CD4-positive, alpha-beta T cell treated with Interleukin-17A for 4 hours (primary cell): ENCODE measurements at regions not wholly inside any gene's neighbourhood (a gene's known extent, or its start where the extent isn't known, plus 50 kb on each side); places are given as distances from the start of the nearest gene placed in this dataset.
"Not testable (repeated sequence)": the region's sequence is repeated elsewhere in the genome, so short reads cannot be mapped to it uniquely, and the experiment has no call there.

Source experiments
- DNase-seq: peaks from one replicate; pipeline ENCODE4 v3.0.0-alpha.2; 2020; ENCODE audit warnings: mixed read lengths

GRCh38 chr1:222060210-222060916 lies 318.5 kb upstream of the DUSP10 start:
- DNase-seq: no peak

- no peak for DNase-seq
Observed at GRCh38 chr1:222058249-222058648, 316.4 kb upstream of the DUSP10 start.

GRCh38 chr1:222057162-222057561 lies 315.3 kb upstream of the DUSP10 start:
- DNase-seq: no peak

GRCh38 chr1:222054416-222054815 lies 312.5 kb upstream of the DUSP10 start:
- no peak for DNase-seq

- DNase-seq: no peak
Observed at GRCh38 chr1:222053790-222054294, 312.0 kb upstream of the DUSP10 start.

GRCh38 chr1:222051311-222051710 lies 309.4 kb upstream of the DUSP10 start:
- not testable (repeated sequence) for DNase-seq

- DNase-seq: not testable (repeated sequence)
Observed at GRCh38 chr1:222049661-222050060, 307.8 kb upstream of the DUSP10 start.

- no peak for DNase-seq
Observed at GRCh38 chr1:222049176-222049575, 307.3 kb upstream of the DUSP10 start.

GRCh38 chr1:222048094-222048595 lies 306.3 kb upstream of the DUSP10 start:
- no peak for DNase-seq

- DNase-seq: no peak
Observed at GRCh38 chr1:222047366-222047765, 305.5 kb upstream of the DUSP10 start.

- no peak for DNase-seq
Observed at GRCh38 chr1:222046684-222047263, 304.9 kb upstream of the DUSP10 start.

GRCh38 chr1:222045786-222046185 lies 303.9 kb upstream of the DUSP10 start:
- DNase-seq: no peak

GRCh38 chr1:222045236-222045635 lies 303.3 kb upstream of the DUSP10 start:
- no peak for DNase-seq

GRCh38 chr1:222043444-222044292 lies 301.8 kb upstream of the DUSP10 start:
- DNase-seq: no peak

GRCh38 chr1:222042120-222042519 lies 300.2 kb upstream of the DUSP10 start:
- DNase-seq: no peak

GRCh38 chr1:222040955-222041354 lies 299.1 kb upstream of the DUSP10 start:
- DNase-seq: no peak

GRCh38 chr1:222040121-222040805 lies 298.4 kb upstream of the DUSP10 start:
- no peak for DNase-seq

- DNase-seq: no peak
Observed at GRCh38 chr1:222038971-222039370, 297.1 kb upstream of the DUSP10 start.

- no peak for DNase-seq
Observed at GRCh38 chr1:222037720-222038119, 295.8 kb upstream of the DUSP10 start.

GRCh38 chr1:222034790-222035189 lies 292.9 kb upstream of the DUSP10 start:
- no peak for DNase-seq

GRCh38 chr1:222033450-222033849 lies 291.6 kb upstream of the DUSP10 start:
- no peak for DNase-seq

GRCh38 chr1:222031318-222031717 lies 289.4 kb upstream of the DUSP10 start:
- DNase-seq: no peak

GRCh38 chr1:222028676-222029075 lies 286.8 kb upstream of the DUSP10 start:
- no peak for DNase-seq
